HG02885 (cell line): ENCODE measurements at regions not wholly inside any gene's neighbourhood (a gene's known extent, or its start where the extent isn't known, plus 50 kb on each side); places are given as distances from the start of the nearest gene placed in this dataset.

Experiments used
- ATAC-seq: cut with Tn5 transposase; IDR thresholded peaks from one replicate; pipeline ENCODE4 v1.9.1; 2021; ENCODE audit warnings: mild to moderate bottlenecking; ENCODE audit not compliant: unreplicated experiment, poor library complexity

DNA sequence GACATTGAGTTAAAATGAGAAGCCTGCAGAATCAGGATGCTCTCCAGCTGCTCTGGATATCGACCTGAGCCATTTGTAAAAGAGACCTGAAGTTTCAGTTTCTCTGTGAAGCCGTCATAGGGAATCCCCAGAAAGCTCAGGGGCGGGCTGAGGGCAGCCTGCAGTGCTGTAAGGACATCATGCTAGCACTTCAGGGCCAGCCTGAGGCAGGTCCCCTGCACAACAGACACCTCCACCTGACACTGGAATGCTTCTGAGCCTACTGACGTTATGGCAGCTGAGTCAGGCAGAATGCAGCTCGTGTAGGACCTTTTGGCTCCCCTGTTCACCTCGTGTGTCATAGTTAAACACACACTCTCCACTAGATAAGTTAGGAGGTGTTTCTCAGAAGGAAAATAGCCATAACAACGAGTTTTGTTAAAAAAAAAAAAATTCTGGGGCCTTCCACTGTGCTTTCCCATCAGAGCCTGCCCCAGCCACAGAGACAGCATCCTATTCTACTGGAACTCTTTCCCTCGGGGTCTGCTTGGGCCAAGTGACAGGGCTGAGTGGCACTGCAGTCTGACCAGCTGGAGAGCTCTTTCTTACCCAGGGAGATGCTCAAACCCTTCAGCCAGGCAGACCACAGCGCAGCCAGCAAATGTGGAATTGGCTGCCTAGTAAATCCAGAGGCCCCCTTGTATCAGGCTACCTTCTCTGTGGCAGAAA is 354.9 kb downstream of the DIRAS2 start:
- ATAC-seq = peak; percentile 95

DNA sequence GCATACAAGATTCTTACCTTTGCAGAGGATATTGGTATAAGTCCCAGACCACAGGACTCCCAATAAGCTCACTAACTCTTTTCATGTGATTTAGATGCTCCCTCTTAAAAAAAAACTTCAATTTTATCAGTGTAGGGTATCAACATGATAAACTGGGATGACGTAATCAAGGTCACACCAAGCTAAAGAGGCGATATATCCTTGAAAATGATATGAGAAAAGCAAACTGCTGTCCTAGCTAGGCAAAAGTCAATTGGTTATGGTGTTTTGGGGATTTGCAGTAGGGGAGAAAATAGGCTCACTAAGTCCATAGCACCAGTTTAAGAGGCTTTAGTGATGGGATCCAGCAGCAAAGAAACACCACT is 354.4 kb downstream of the DIRAS2 start:
- ATAC-seq = no peak

DNA sequence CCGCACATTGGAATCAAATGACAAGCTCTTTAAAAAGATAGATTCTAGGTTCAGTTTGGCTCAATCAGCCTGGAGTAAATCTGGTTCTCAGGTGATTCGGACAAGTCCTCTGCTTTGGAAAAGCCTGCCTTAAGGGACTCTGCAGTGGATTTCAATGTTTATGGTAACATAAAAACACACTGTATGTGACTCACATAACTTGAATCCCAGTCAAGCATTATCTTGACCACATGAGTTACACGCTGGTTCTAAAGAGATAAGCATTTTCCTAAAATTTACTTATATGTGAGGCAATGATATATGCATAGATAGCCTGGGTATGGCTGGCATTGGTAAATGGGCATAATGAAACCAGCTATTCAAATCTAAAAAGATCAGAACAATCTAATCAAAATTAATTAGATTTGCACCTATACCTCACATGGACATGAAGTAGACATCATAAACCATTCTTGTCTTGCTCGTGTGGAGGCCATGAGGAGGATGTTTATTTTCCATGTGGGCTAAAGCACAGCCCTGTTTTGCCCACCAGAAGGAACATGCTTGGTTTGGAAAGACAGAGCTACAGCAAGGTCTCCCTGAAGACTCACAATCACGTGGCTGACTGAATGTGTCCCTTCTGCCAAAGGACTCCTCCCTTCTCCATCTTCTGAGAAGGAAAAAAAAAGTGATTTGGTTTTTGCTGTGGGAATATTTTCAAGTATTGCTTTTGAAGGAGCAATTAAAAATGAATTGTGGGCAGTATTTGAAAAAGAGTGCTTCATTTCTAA is 351.7 kb downstream of the DIRAS2 start:
- ATAC-seq = no peak

DNA sequence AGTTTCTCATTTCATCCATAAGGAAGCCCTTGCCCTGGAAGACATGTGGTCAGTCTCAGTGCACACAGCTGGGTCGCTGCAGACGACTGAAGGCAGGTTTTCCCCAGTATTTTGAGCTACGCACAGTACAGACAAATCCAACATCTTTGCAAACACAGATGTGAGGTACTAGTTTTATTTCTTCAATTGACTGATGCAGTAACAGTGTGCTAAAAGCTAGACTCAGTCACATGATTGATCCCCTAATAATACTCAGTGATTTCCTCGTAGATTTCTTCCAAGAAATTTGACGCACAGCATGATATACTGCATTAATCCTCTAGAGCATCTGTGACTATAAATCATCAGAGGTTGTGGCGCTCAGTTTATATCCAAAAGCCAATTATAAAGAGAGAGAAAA is 346.1 kb downstream of the DIRAS2 start:
- no peak for ATAC-seq

DNA sequence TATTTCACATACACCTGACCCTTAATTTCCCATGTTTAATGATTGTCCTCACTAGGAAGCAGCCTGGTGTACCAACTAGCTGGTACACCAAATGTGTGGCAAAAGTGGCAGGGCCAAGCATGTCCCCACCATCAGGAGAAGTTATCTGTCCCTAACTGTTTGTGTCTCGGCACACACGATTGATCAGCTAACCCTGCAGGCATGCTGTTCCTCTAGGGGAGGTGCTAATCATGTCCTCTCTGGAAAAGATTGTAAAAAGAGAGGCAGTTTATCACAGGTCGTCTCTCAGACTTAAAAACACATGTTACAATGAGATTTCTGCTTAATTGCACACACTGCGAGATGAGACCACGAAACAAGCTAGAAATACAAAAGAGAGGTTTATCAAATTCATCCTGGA is 342.7 kb downstream of the DIRAS2 start:
- ATAC-seq = no peak

DNA sequence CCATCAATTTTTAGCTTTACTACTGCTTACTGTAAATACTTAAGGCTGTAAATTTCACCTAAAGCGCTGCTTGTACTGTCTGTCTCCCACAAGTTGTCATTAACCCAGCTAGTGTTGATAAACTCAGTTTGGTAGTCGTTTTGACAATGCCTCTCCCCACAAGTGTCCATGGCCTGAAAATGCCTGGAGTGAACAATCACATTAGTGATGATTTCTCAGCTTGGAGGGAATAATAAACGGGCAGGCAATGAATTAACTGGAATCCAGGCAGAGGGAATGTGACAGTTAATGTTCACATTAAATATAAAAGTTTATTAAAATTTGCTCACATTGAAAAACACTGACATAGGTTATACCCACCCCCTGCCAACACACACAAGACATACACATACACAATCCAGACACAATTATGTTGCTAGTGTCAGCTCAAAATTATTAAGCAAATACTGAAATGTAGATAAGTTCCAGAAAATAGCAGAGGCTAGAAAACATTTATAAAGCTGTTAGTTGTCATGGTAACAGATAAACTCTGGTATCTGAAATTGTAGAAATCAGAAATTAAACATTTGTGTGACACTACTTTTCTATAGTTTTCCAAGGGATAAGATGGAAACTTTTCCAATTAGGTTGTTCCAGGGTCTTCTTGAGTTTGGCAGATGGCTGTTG is 341.9 kb downstream of the DIRAS2 start:
- ATAC-seq = no peak

DNA sequence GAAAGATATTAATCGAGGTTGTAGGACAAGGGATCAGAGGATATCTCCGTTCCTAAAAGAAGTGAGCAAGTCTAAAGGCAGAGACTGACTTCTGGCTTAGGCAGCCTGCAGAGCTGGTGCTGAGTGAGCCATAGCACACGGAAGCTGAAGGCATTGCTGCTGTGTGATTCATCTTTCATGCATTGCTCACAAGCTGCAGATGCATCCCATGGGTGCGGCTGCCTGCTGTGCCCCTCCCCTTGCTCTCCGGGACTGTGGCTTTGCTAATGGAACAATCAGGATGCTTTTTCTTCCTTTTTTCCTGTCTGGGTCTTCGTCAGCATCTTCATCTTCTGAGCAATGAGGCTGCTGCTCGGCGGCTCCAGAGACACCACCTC is 341.4 kb downstream of the DIRAS2 start:
- ATAC-seq = no peak

DNA sequence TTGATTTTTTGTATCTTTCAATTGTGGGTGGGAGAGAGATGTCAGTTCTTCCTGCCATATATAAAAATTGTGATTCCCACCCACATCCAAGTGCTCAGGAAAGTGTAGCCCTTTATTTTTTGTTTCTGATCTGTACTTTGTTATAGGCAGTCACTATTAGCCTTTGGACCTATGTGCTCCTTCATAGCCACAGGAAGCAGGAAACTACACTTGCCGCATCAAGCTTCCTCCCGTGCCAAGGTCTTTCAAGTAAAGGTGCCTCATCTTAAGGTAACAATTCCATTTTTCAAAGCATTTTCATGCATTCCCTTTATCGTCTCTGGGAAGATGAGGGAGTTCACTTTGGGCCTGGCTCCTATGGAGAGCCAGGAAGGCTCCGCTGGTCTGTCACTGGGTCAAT is 339.0 kb downstream of the DIRAS2 start:
- ATAC-seq = no peak

DNA sequence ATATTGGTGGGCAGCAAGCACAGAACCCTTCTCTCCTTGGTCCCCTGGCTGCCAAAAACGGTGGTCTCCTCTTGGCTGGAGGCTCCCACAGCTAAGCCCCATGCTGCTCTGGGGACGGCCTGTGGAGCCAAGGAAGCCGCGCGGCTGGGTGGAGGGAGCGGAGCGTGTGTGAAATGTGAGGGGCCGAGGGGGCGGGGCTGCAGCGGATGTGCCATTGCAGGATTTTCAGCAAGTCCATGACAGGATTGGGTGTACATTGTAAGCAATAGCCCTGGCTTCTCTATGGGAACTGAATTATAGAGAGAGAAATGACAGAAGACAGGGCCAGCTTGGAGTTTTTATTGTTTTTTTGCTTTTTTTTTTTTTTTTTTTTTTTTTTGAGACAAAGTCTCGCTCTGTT is 336.5 kb downstream of the DIRAS2 start:
- no peak for ATAC-seq

DNA sequence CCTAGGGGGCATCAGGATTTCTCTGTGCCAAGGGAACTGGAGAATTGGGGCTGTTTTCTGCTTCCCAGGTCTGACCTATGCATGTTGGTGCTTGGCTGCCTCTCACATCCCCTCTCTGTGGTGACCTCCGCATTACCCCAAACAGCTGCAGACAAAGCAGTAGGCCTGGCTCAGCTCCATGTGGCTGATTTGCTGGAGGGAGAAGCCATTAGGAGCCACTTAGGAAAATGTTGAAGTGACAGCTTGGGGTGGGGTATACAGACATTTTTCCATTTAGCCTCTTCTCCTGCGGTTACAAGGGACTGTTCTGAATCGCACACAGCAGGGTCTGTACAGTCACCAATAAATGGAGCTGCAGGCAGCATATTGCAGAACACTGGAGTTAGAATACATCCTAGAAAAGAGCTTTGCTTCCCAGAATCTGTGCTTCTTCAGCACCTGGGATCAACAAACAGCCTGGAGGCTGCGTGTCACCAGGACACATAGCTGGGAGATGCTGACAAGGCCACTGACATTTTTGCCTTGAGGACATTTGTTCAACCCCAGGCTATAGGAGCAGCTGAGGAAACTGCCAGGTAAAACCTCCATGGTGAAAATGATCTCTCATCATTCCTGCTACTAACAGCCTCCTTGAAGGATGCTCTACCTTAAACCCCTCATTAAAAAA is 335.3 kb downstream of the DIRAS2 start:
- no peak for ATAC-seq

DNA sequence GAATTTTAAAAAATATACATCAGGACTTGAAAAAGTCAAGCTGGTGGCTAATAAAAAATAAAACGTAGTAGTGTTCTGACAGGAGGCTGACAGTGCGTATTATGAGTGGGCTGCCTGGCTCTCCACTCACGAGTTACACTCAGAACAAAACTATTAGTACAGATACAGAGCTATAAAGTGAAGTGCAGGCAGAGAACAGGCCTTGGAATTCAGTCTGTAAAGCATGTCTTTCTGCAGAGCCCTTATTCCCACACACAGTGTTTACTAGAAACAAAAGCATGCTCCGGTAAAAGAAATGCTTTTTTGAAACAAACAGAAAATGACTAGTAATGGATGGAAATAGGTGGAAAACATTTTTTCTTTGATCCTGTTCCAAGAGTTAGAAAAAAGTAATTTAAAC is 334.7 kb downstream of the DIRAS2 start:
- ATAC-seq = no peak

DNA sequence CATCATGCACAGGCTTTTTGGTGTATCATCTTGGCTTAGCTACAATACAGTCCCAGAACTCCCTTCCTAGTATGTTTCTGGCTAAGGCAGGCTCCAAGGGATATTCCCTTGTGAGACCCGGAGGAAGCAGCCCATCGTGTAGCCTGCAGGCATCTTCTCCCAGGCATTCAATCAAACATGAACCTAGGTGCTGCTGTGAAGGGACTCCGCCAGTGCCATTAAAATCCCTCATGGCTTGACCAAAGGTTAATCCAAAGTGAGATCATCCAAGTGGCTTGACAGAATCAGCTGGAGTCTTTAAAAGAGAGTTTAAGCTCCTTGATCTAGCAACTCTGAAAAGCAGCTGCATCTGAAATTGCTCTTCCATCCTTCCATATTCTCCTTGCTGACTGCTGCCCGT is 333.9 kb downstream of the DIRAS2 start:
- ATAC-seq = no peak

DNA sequence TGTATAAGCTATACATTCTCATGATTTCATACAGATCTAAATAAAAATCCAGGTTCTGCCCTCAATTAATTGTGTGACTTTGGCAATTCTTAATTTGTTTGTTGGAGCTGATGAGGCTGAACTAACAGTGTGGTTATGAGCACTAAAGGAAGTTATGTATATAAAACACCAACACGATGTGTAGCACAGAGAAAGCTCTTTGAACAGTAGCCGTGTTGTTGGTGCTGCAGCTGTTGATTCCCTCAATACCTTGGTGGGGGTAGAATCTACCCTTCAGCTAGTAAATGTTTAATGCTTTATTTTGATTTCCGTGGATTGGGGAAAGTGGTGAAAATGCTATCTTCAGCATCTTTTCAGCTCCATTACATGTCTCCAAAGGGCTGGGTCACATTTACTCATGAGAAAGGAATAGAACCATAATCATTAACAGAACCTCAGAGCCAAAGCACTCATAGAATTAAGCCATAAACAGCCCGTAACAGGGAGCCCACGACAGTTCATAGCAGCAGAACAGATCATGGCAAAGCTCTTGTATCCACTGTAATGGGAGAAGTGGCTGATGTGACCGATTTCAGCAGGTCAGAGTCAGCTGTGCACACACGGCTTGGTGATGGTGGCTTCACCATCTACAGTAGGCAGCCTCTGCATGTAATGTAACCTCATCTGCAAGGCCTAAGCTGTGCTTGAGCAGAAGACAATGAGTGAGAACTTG is 332.7 kb downstream of the DIRAS2 start:
- ATAC-seq = no peak

DNA sequence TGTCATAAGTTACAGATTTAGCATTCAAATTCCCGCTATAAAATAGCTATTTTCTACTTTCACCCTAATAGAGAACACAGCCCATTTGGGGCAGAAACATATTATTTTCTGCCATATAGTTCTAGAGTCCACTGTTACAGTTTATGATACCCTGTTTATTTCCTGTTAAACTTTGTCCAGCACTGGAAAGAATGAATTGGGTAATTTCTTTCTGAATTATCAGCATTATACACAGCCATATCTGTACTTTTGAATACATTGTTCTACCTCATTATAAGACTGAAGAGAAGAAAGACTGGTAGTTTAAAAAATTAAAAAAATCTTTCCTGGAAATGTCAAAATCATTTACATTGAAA is 332.1 kb downstream of the DIRAS2 start:
- ATAC-seq = no peak

DNA sequence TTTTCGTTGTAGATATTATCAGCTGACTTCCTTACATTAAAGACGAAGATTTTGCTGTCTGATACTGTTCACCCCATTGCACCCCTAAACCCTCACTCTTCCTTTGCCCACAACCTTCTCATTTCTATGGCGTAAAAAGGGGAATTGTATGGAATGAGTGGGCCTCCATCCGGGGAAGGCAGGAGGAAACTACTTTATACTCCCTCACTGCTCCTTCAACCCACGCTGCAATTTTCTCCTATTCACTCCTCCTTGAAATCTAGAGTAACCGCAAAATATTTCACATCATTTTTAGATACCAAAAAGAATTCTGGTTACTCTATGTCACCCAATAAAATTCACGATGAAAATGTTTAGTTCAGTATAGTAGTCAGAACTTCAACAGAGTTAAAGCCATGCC is 330.8 kb downstream of the DIRAS2 start:
- ATAC-seq = no peak

DNA sequence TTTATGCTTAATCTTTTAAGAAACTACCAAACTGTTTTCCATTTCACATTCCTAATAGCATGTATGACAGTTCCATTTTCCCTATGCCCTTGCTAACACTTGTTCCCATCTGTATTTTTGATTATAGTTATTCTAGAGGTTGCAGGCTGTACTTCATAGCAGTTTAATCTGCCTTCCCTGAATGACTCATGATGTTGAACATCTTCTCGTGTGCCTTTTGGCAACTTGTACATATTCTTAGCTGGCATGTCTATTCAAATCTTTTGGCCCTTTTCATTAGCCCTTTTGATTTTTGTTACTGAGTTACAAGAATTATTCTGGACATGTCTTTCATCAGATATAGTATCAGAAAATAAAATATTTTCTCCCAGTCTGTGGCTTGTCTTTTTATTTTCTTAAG is 320.3 kb downstream of the DIRAS2 start:
- no peak for ATAC-seq

DNA sequence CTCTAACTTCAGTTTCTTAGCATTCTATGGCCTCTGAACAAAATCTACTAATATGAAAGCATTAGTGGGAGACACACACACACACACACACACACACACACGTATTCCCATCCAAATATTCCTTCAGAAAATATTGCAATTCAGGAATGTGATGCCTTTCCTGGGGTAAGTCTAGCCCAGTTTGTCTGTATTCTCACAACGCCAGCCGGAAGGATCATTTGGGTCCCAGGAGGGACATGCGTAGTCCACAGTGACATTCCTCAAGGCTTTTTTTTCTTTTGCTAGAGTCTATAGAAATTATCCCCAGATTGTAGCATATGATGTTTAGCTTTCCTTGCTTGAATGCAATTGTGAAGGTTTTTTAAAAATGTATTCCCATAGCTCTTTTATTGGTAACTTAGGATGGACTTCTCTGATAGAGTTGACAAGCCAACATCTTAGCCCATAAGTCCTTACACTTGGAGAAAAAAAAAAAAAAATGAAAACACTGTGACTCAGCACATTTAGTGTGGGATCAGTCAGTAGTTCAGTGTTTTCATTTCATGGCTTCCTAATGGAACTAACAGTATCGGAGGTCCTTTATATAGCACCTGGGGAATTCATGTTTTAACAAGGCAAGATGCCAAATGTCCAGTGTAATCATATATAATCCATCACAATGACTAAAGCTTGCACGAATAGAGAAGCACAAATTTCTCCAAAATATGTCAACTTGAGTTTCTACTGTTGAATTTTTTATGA is 316.5 kb downstream of the DIRAS2 start:
- no peak for ATAC-seq

DNA sequence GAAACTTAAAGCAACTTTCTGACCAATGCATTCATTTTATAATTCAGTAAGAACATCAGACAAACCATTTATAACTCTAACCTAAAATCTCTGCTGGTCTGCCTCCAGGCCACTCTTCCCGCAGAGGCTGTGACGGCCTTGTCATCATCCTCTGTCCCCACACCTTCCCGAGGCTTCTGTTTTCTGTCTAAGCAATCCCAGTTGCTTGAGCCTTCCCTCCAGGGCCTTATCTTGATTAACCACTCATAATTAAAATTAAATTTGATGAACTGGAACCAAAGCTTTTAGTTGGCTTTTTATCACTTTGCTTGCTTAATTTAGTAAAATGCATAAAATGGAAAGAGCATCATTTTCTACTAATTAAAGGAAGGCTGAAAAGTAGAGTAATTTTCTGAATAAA is 312.4 kb downstream of the DIRAS2 start:
- ATAC-seq = no peak

DNA sequence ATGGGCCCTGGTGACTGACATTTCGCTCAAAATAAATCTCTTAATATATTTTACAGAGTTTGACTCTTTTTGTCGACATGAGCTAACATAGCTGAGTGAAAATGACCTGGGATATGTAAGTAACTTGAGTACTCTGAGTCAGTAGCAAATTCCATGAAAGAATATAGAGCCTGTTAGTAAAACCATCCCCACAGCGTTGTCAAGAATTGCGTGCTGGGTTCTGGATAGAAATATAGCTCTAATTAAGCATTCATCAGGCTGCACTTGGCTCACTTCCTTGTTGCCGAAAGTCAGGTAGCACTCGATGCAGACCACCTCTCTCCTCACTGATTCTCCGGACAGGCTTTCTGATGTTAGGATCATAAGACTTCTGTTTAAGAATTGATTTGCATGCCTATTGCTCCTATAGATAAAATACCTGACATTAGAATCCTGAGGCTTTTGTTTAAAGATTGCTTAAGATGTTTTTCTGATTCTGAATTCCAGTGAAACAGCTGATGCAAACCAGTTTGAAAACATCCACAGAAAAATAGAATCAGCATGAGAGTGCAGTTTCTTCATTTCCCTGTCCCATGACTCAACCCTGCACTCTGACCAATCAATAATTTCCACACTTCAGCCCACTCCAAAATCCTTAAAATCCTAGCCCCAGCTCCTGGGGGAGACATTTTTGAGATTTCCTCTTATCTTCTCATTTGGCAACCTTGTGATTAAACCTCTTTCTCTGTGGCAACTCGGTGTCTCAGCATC is 310.6 kb downstream of the DIRAS2 start:
- no peak for ATAC-seq
